Epithelial cell of proximal tubule (primary cell): ENCODE measurements at regions not wholly inside any gene's neighbourhood (a gene's known extent, or its start where the extent isn't known, plus 50 kb on each side); places are given as distances from the start of the nearest gene placed in this dataset.

Experiments used
- DNase-seq: peaks from one replicate; pipeline ENCODE4 v3.0.0-alpha.2; 2011; ENCODE audit warnings: low read depth
- H3K4me3 ChIP-seq: 2 replicates; pipeline ENCODE4 v1.5.1; 2011; ENCODE audit warnings: low read depth, mild to moderate bottlenecking, low read length
- CTCF ChIP-seq: conservative IDR thresholded peaks from 2 replicates; pipeline ENCODE4 v1.5.1; 2012; ENCODE audit warnings: low read depth, mild to moderate bottlenecking, low read length

- no peak for DNase-seq
- peak overlapping the region; percentile 16 for H3K4me3 ChIP-seq
- no peak for TF ChIP-seq CTCF
Observed at GRCh38 chr22:23401910-23402274, 178.2 kb downstream of the IGLL1 start.

- TF ChIP-seq CTCF: no peak
- DNase-seq: no peak
- no peak overlapping the region for H3K4me3 ChIP-seq
Observed at GRCh38 chr22:23401111-23401909, 178.8 kb downstream of the IGLL1 start.

GRCh38 chr22:23400286-23400981 is 179.7 kb downstream of the IGLL1 start:
- no peak for TF ChIP-seq CTCF
- no peak for DNase-seq
- H3K4me3 ChIP-seq: no peak overlapping the region

GRCh38 chr22:23399367-23400285 is 180.5 kb downstream of the IGLL1 start:
- no peak overlapping the region for H3K4me3 ChIP-seq
- no peak for DNase-seq
- no peak for TF ChIP-seq CTCF

- H3K4me3 ChIP-seq: no peak overlapping the region
- no peak for DNase-seq
- TF ChIP-seq CTCF: no peak
Observed at GRCh38 chr22:23398701-23399366, 181.3 kb downstream of the IGLL1 start.

GRCh38 chr22:23397613-23398567 is 182.2 kb downstream of the IGLL1 start:
- TF ChIP-seq CTCF: no peak
- no peak overlapping the region for H3K4me3 ChIP-seq
- no peak for DNase-seq
